CD4-positive, alpha-beta T cell (primary cell): ENCODE measurements at regions not wholly inside any gene's neighbourhood (a gene's known extent, or its start where the extent isn't known, plus 50 kb on each side); places are given as distances from the start of the nearest gene placed in this dataset.

Source experiments
- ATAC-seq: fragments of 200-7000 bp; cut with Tn5 transposase; one replicate; pipeline ENCODE4 v1.10.0; 2022; ENCODE audit warnings: mild to moderate bottlenecking; ENCODE audit not compliant: poor library complexity
- CTCF ChIA-PET: fragments of 350-600 bp; sonication (Branson Sonifier 250); formaldehyde crosslinking; loops from one replicate; lab custom pipeline; 2021; ENCODE audit warnings: antibody characterized with exemption, inconsistent platforms; lab: Charles Lee
- POLR2A ChIA-PET: fragments of 350-600 bp; sonication (Branson Sonifier 250); formaldehyde crosslinking; loops from one replicate; lab custom pipeline; 2021; ENCODE audit warnings: antibody characterized with exemption, inconsistent platforms; lab: Charles Lee
- DNase-seq, 14 experiments: peaks; one replicate each; pipeline ENCODE4 v3.0.0-alpha.2; 2013 to 2020; ENCODE audit warnings: mixed read lengths in 2 of 14
- H3K27ac ChIP-seq, 2 donors: one replicate each; pipeline versions ENCODE4 v1.5.1 to v1.7.0; 2013; ENCODE audit warnings: low read length in 2 of 2, low read depth in 1 of 2, mild to moderate bottlenecking in 1 of 2
- H3K27me3 ChIP-seq, 2 experiments: 1 replicate in 1 of 2; 2 replicates in 1 of 2; pipeline versions ENCODE4 v1.6.1 to v1.7.0; 2013; ENCODE audit warnings: low read length in 2 of 2, control low read depth in 1 of 2, mild to moderate bottlenecking in 1 of 2, moderate library complexity in 1 of 2; ENCODE audit not compliant: insufficient read depth in 2 of 2, control insufficient read depth in 1 of 2
- H3K36me3 ChIP-seq: one replicate; pipeline ENCODE4 v1.6.1; 2013; ENCODE audit warnings: low read length, control low read depth; ENCODE audit not compliant: insufficient read depth
- H3K4me1 ChIP-seq: one replicate; pipeline ENCODE4 v1.6.1; 2013; ENCODE audit warnings: low read length, control low read depth; ENCODE audit not compliant: insufficient read depth
- H3K4me3 ChIP-seq: one replicate; pipeline ENCODE4 v1.5.1; 2013; ENCODE audit warnings: mild to moderate bottlenecking, low read length, moderate library complexity
- H3K9me3 ChIP-seq, 2 experiments: 1 replicate in 1 of 2; 2 replicates in 1 of 2; pipeline versions ENCODE4 v1.6.1 to v1.7.0; 2013; ENCODE audit warnings: low read length in 2 of 2, mild to moderate bottlenecking in 2 of 2, control low read depth in 1 of 2, moderate library complexity in 1 of 2; ENCODE audit not compliant: control insufficient read depth in 1 of 2, insufficient read depth in 1 of 2
- H3K27ac Mint-ChIP-seq: one replicate; pipeline ENCODE4 v1.8.0; 2020; ENCODE audit warnings: mixed read lengths
- H3K27me3 Mint-ChIP-seq: one replicate; pipeline ENCODE4 v1.8.0; 2021; ENCODE audit warnings: mixed read lengths
- H3K36me3 Mint-ChIP-seq: one replicate; pipeline ENCODE4 v1.8.0; 2021; ENCODE audit warnings: low read depth, mixed read lengths
- H3K4me1 Mint-ChIP-seq: one replicate; pipeline ENCODE4 v1.8.0; 2021; ENCODE audit warnings: low read depth, mixed read lengths
- H3K4me3 Mint-ChIP-seq: one replicate; pipeline ENCODE4 v1.8.0; 2020; ENCODE audit warnings: mild to moderate bottlenecking, mixed read lengths
- H3K9me3 Mint-ChIP-seq: one replicate; pipeline ENCODE4 v1.8.0; 2020; ENCODE audit warnings: mixed read lengths
- CTCF ChIP-seq: fragments of 200-600 bp; IDR thresholded peaks from one replicate; pipeline ENCODE4 v1.8.0; 2022; ENCODE audit warnings: antibody characterized with exemption, mild to moderate bottlenecking
- intact Hi-C, 2 experiments: fragments of 100-400 bp; cut with DNase I in 1 of 2; cut with micrococcal nuclease in 1 of 2; formaldehyde crosslinking; loops; one replicate each; pipeline versions ENCODE4 v1.15.1 to v1.9.0; 2023 to 2025; cut with DNase I, micrococcal nuclease

GRCh38 chr6:170227996-170228945, 62.6 kb downstream of the DLL1 start:
- no peaks in the 10 kb centered on the region for H3K36me3 Mint-ChIP-seq
- Histone ChIP-seq H3K36me3 (no peaks in the 10 kb centered on the region), H3K4me1 (peaks cover 1% of the 10 kb centered on the region), H3K27ac (no peak overlapping the region), H3K9me3 (peaks cover 0 to under 1% of the 10 kb centered on the region in 2 experiments), H3K4me3 (no peak overlapping the region), H3K27me3 (no peaks in the 10 kb centered on the region)
- CTCF ChIA-PET, result no interaction called here
- intact Hi-C loops, result no loop called here
- peaks cover 2% of the 10 kb centered on the region for H3K4me1 Mint-ChIP-seq
- H3K9me3 Mint-ChIP-seq, result no peaks in the 10 kb centered on the region
- H3K4me3 Mint-ChIP-seq, result no peak overlapping the region
- H3K27me3 Mint-ChIP-seq, result no peaks in the 10 kb centered on the region
- POLR2A ChIA-PET, result no interaction called here
- no peak for TF ChIP-seq CTCF
- no peak for ATAC-seq
- DNase-seq, result no peak
- no peak overlapping the region for H3K27ac Mint-ChIP-seq

- intact Hi-C loops, result no loop called here
- H3K27me3 Mint-ChIP-seq, result no peaks in the 10 kb centered on the region
- Histone ChIP-seq H3K36me3 (no peaks in the 10 kb centered on the region), H3K4me1 (peaks cover 6% of the 10 kb centered on the region), H3K27me3 (no peaks in the 10 kb centered on the region), H3K27ac (no peak overlapping the region), H3K9me3 (peaks cover 0 to 4% of the 10 kb centered on the region in 2 experiments), H3K4me3 (no peak overlapping the region)
- ChIA-PET CTCF (no interaction called here), POLR2A (no interaction called here)
- H3K36me3 Mint-ChIP-seq, result no peaks in the 10 kb centered on the region
- ATAC-seq (no peak), DNase-seq (no peak)
- no peak overlapping the region for H3K27ac Mint-ChIP-seq
- H3K9me3 Mint-ChIP-seq, result no peaks in the 10 kb centered on the region
- no peak overlapping the region for H3K4me3 Mint-ChIP-seq
- peaks cover 9% of the 10 kb centered on the region for H3K4me1 Mint-ChIP-seq
- no peak for TF ChIP-seq CTCF
Observed at GRCh38 chr6:170227521-170227983, 63.3 kb downstream of the DLL1 start.

GRCh38 chr6:170226647-170227046, 64.2 kb downstream of the DLL1 start:
- POLR2A ChIA-PET, result no interaction called here
- H3K9me3 ChIP-seq, result peaks cover 0 to 4% of the 10 kb centered on the region in 2 experiments
- no peak for TF ChIP-seq CTCF
- intact Hi-C loops, result no loop called here
- Mint-ChIP-seq H3K27ac (no peak overlapping the region), H3K4me3 (no peak overlapping the region), H3K27me3 (no peaks in the 10 kb centered on the region), H3K9me3 (no peaks in the 10 kb centered on the region), H3K36me3 (no peaks in the 10 kb centered on the region), H3K4me1 (peaks cover 16% of the 10 kb centered on the region)
- ATAC-seq (no peak), DNase-seq (no peak)
- no peak overlapping the region for H3K27ac ChIP-seq
- H3K36me3 ChIP-seq, result no peaks in the 10 kb centered on the region
- no peak overlapping the region for H3K4me3 ChIP-seq
- H3K4me1 ChIP-seq, result peaks cover 6% of the 10 kb centered on the region
- CTCF ChIA-PET, result no interaction called here
- H3K27me3 ChIP-seq, result no peaks in the 10 kb centered on the region
